BLaER1 (cell line): ENCODE measurements at regions not wholly inside any gene's neighbourhood (a gene's known extent, or its start where the extent isn't known, plus 50 kb on each side); places are given as distances from the start of the nearest gene placed in this dataset.
"Not testable (repeated sequence)": the region's sequence is repeated elsewhere in the genome, so short reads cannot be mapped to it uniquely, and the experiment has no call there.

Experiments used
- H3K27ac ChIP-seq: shearing (Covaris generic); formaldehyde crosslinking; 2 replicates; pipeline ENCODE4 v1.8.1; 2022
- H3K27me3 ChIP-seq: shearing (Covaris generic); formaldehyde crosslinking; 2 replicates; pipeline ENCODE4 v1.8.1; 2022
- H3K36me3 ChIP-seq: shearing (Covaris generic); formaldehyde crosslinking; 2 replicates; pipeline ENCODE4 v1.8.1; 2022
- H3K4me1 ChIP-seq: shearing (Covaris generic); formaldehyde crosslinking; 2 replicates; pipeline ENCODE4 v1.8.1; 2022
- H3K4me2 ChIP-seq: shearing (Covaris generic); formaldehyde crosslinking; 2 replicates; pipeline ENCODE4 v1.8.1; 2022
- H3K4me3 ChIP-seq: shearing (Covaris generic); formaldehyde crosslinking; 2 replicates; pipeline ENCODE4 v1.8.1; 2022
- H3K9ac ChIP-seq: shearing (Covaris generic); formaldehyde crosslinking; 2 replicates; pipeline ENCODE4 v1.8.1; 2022
- H3K9me3 ChIP-seq: shearing (Covaris generic); formaldehyde crosslinking; 2 replicates; pipeline ENCODE4 v1.8.1; 2022
- H4K20me1 ChIP-seq: shearing (Covaris generic); formaldehyde crosslinking; 2 replicates; pipeline ENCODE4 v1.8.1; 2022
- Cebpa-rat ChIP-seq: shearing (Covaris generic); IDR thresholded peaks from 2 replicates; pipeline ENCODE4 v1.8.1; 2022

- no peaks in the 10 kb centered on the region for H3K9me3 ChIP-seq
- no peak overlapping the region for H3K4me2 ChIP-seq
- no peak overlapping the region for H3K4me3 ChIP-seq
- no peak for TF ChIP-seq Cebpa-rat
- no peaks in the 10 kb centered on the region for H3K36me3 ChIP-seq
- no peak overlapping the region for H3K9ac ChIP-seq
- H3K4me1 ChIP-seq: no peaks in the 10 kb centered on the region
- H3K27me3 ChIP-seq: no peaks in the 10 kb centered on the region
- no peaks in the 10 kb centered on the region for H4K20me1 ChIP-seq
- no peak overlapping the region for H3K27ac ChIP-seq
These were observed 197.9 kb upstream of the LRRTM4 start for GRCh38 chr2:77720115-77720514.

DNA sequence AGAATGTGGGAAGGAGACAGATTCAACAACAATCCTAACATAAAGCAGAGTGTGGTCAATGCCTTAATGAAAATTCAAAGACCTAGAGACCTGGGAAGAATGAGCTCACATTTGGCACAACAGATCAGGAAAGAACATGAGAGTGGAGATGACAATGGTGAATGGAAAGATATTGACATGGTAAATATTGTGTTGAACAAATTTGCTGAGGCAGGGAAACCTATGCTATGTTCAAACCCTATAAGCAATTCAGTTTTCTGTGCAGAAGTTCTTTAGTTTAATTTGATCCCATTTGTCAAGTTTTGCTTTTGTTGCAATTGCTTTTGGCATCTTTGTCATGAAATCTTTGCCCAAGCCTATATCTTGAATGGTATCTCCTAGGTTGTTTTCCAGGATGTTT lies 199.4 kb upstream of the LRRTM4 start:
- no peak overlapping the region for H3K27ac ChIP-seq

DNA sequence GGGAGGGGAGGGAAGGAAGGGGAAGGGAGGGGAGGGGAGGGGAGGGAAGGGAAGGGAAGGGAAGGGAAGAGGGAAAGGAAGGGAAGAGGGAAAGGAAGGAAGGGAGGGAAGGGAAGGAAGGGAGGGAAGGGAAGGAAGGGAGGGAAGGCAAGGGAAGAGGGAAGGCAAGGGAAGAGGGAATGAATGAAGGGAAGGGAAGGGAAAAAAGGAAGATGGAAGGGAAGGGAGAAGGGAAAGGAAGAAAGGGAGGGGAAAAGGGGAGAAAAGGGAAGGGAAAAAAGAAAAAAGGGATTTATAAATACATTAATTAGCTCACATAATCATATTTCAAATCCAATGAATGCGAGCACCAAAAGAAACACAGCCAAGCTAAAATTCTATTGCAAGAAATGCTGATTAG lies 202.9 kb upstream of the LRRTM4 start:
- H3K4me3 ChIP-seq: no peak overlapping the region
- no peaks in the 10 kb centered on the region for H3K4me1 ChIP-seq
- H3K27ac ChIP-seq: no peak overlapping the region
- H3K36me3 ChIP-seq: no peaks in the 10 kb centered on the region
- H3K9me3 ChIP-seq: no peaks in the 10 kb centered on the region
- H3K4me2 ChIP-seq: no peak overlapping the region
- TF ChIP-seq Cebpa-rat: no peak
- no peaks in the 10 kb centered on the region for H3K27me3 ChIP-seq
- H4K20me1 ChIP-seq: no peaks in the 10 kb centered on the region
- H3K9ac ChIP-seq: no peak overlapping the region

More for the DNA sequence above, 199.4 kb upstream of the LRRTM4 start:
- Histone ChIP-seq H3K27me3 (no peaks in the 10 kb centered on the region), H3K36me3 (no peaks in the 10 kb centered on the region), H3K9ac (no peak overlapping the region), H4K20me1 (no peaks in the 10 kb centered on the region), H3K9me3 (no peaks in the 10 kb centered on the region), H3K4me2 (no peak overlapping the region), H3K4me3 (no peak overlapping the region), H3K4me1 (no peaks in the 10 kb centered on the region)
- TF ChIP-seq Cebpa-rat: no peak

DNA sequence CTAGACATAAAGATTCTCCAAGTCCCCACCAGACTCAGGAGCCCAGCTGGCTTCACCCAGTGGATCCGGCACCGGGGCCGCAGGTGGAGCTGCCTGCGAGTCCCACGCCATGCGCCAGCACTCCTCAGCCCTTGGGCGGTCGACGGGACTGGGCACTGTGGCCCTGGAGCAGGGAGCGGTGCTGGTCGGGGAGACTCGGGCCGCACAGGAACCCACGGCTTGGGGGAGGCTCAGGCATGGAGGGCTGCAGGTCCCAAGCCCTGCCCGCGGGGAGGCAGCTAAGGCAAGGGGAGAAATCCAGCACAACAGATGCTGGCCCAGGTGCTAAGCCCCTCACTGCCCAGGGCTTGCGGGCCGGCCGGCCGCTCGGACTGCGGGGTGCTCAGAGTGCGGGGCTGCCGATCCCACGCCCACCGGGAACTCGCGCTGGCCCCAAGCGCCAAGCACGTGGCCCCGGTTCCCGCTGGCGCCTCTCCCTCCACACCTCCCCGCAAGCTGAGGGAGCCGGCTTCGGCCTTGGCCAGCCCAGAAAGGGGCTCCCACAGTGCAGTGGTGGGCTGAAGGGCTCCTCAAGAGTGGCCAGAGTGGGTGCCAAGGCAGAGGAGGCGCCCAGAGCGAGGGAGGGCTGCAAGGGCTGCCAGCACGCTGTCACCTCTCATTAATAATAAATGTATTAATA lies 212.6 kb upstream of the LRRTM4 start:
- not testable (repeated sequence) for H3K36me3 ChIP-seq, H3K27ac ChIP-seq, H3K4me3 ChIP-seq, H3K4me1 ChIP-seq, H3K9ac ChIP-seq, H3K9me3 ChIP-seq, H3K27me3 ChIP-seq, H3K4me2 ChIP-seq, H4K20me1 ChIP-seq

DNA sequence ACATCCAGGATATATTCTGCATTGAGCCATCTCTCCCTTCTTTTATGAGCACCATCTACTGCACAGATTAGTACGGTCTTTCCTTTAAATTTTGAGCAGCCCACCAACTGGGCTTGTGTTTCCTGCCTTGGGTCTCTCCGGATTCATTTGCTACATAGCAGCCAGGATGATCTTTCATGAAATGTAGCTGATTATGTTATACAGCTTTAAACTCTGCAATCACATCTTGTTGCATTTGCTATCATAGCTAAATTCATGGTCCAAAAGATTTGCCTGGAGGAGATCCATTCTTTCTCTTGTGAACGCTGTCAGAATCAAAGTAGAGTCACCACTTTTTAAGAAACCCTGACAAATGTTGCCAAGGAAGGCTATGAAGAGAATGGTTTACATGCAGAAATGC lies 215.1 kb upstream of the LRRTM4 start:
- H3K9me3 ChIP-seq: peaks cover 6% of the 10 kb centered on the region; the same call in 1 of the 2 replicates
- no peak overlapping the region for H3K4me3 ChIP-seq
- H3K4me2 ChIP-seq: no peak overlapping the region
- no peak overlapping the region for H3K9ac ChIP-seq
- H4K20me1 ChIP-seq: no peaks in the 10 kb centered on the region
- TF ChIP-seq Cebpa-rat: no peak
- H3K4me1 ChIP-seq: no peaks in the 10 kb centered on the region
- no peaks in the 10 kb centered on the region for H3K36me3 ChIP-seq
- H3K27ac ChIP-seq: no peak overlapping the region
- no peaks in the 10 kb centered on the region for H3K27me3 ChIP-seq

- no peak overlapping the region for H3K27ac ChIP-seq
- H3K4me1 ChIP-seq: no peaks in the 10 kb centered on the region
- no peaks in the 10 kb centered on the region for H3K36me3 ChIP-seq
- H4K20me1 ChIP-seq: no peaks in the 10 kb centered on the region
- no peaks in the 10 kb centered on the region for H3K27me3 ChIP-seq
- no peak for TF ChIP-seq Cebpa-rat
- H3K4me2 ChIP-seq: no peak overlapping the region
- H3K9me3 ChIP-seq: no peaks in the 10 kb centered on the region
- H3K9ac ChIP-seq: no peak overlapping the region
- H3K4me3 ChIP-seq: no peak overlapping the region
These were observed 224.6 kb upstream of the LRRTM4 start for GRCh38 chr2:77746780-77747179.

- not testable (repeated sequence) for H3K27me3 ChIP-seq, H3K4me1 ChIP-seq, H3K27ac ChIP-seq, H3K9ac ChIP-seq, H3K4me2 ChIP-seq, H3K36me3 ChIP-seq, H3K4me3 ChIP-seq, H3K9me3 ChIP-seq, H4K20me1 ChIP-seq
These were observed 231.7 kb upstream of the LRRTM4 start for GRCh38 chr2:77753710-77754345.

DNA sequence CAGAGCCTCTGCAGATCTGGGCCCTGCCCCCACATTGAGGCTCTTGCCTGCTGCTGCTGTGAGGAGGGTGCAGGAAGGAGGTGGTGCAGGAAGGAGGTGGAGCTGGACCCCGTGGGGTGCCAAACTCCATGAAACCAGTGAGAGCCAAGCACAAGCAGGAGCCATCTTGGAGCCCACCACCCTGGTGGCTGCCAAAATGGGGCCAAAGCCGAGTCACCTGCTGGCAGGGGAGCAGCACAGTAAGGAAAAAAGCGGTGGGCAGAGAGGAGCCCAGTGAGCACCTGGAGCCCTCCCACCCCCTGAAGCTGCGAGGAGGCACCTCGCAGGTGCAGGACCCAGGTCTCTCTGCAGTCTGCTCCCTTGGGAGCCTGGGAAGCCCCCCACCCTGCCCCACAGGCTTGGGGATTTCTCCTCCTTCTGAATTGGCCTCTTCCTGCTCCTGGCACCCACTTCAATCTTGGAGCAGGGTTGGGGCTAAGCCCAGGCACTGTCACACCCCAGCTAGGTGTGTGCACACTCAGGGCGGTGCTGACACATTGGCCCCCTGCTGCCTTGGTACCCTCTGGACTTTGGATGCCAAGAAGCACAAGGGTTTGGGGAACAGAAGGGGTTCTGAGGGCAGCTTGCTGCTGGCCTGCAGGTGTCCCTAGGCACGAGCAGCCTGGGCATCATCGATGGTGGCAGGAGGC lies 245.4 kb upstream of the LRRTM4 start:
- H3K27me3 ChIP-seq: no peaks in the 10 kb centered on the region
- H3K4me2 ChIP-seq: no peak overlapping the region
- H3K27ac ChIP-seq: no peak overlapping the region
- no peaks in the 10 kb centered on the region for H3K9me3 ChIP-seq
- no peaks in the 10 kb centered on the region for H3K36me3 ChIP-seq
- H4K20me1 ChIP-seq: no peaks in the 10 kb centered on the region
- no peak overlapping the region for H3K9ac ChIP-seq
- H3K4me1 ChIP-seq: no peaks in the 10 kb centered on the region
- no peak overlapping the region for H3K4me3 ChIP-seq
- TF ChIP-seq Cebpa-rat: no peak

- no peak overlapping the region for H3K9ac ChIP-seq
- H3K36me3 ChIP-seq: no peaks in the 10 kb centered on the region
- H3K9me3 ChIP-seq: no peaks in the 10 kb centered on the region
- no peaks in the 10 kb centered on the region for H3K27me3 ChIP-seq
- no peak overlapping the region for H3K27ac ChIP-seq
- no peak overlapping the region for H3K4me3 ChIP-seq
- no peak overlapping the region for H3K4me2 ChIP-seq
- H4K20me1 ChIP-seq: no peaks in the 10 kb centered on the region
- no peaks in the 10 kb centered on the region for H3K4me1 ChIP-seq
- TF ChIP-seq Cebpa-rat: no peak
These were observed 246.3 kb upstream of the LRRTM4 start for GRCh38 chr2:77768508-77768907.

GRCh38 chr2:77778917-77779316 lies 256.7 kb upstream of the LRRTM4 start:
- no peak for TF ChIP-seq Cebpa-rat
- H4K20me1 ChIP-seq: no peaks in the 10 kb centered on the region

DNA sequence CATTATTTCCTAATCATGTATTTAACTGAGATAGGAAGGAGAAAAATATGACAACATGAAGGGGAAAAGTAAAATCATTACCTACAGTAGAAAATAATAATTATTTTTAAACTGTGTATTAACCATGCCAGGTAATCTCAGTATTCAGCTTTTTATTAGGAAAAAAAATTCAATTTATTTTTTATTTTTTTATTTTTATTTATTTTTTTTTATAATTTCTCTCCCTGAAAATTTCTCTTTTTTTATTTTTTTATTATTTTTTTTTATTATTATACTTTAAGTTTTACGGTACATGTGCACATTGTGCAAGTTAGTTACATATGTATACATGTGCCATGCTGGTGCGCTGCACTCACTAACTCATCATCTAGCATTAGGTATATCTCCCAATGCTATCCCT lies 271.3 kb upstream of the LRRTM4 start:
- H3K9ac ChIP-seq, H3K4me2 ChIP-seq, H3K27ac ChIP-seq, H4K20me1 ChIP-seq, H3K4me1 ChIP-seq, H3K27me3 ChIP-seq, H3K9me3 ChIP-seq, H3K36me3 ChIP-seq, H3K4me3 ChIP-seq: not testable (repeated sequence)

More at GRCh38 chr2:77778917-77779316, 256.7 kb upstream of the LRRTM4 start:
- Histone ChIP-seq H3K27ac (no peak overlapping the region), H3K9me3 (no peaks in the 10 kb centered on the region), H3K4me2 (no peak overlapping the region), H3K4me3 (no peak overlapping the region), H3K36me3 (no peaks in the 10 kb centered on the region), H3K9ac (no peak overlapping the region), H3K4me1 (no peaks in the 10 kb centered on the region), H3K27me3 (no peaks in the 10 kb centered on the region)
